ENCODE measurements at regions not wholly inside any gene's neighbourhood (a gene's known extent, or its start where the extent isn't known, plus 50 kb on each side); places are given as distances from the start of the nearest gene placed in this dataset.

DNA sequence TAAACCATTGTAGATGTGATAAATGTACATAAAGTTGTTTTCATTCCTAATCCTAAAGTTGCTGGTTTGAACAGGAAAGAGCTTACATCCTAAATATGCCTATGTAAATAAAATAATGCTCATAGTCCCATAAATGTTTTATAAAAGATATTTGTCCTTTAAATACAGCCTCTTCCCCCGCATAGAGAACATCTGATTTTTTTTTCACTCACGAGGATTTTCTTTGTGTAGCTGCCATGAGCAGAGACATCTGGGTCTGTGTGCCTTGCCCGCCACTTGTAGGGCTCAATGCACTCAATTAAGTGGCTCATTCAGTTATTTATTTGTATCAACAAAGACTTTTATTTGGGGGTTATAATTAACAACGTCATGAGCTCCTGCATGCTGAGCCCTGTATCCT lies 72.8 kb downstream of the SOWAHC start:
- H3K27ac ChIP-seq (ENCODE audit: low read depth in 1 of 2, low read length in 1 of 2), result no peak overlapping the region

GRCh38 chr2:109689182-109689930 lies 75.2 kb downstream of the SOWAHC start:
- no peaks in the 10 kb centered on the region for H3K36me3 ChIP-seq (ENCODE audit: control insufficient read depth in 4 of 4, insufficient read depth in 4 of 4, low read length in 4 of 4)
- peak in 2 of 3 donors; percentile 90 to 96 for DNase-seq
- 85 to 89% methylated on average over 5 of the region's 5 CpGs for WGBS, 2 donors
- no peaks in the 10 kb centered on the region for H3K27me3 ChIP-seq (ENCODE audit: control insufficient read depth in 3 of 3, insufficient read depth in 3 of 3, low read length in 2 of 3)
- H3K9me3 ChIP-seq (ENCODE audit: control insufficient read depth in 4 of 4, insufficient read depth in 3 of 4, low read length in 3 of 4), result no peaks in the 10 kb centered on the region
- no peak for ATAC-seq (ENCODE audit: insufficient read depth, low FRiP score)
- no peak overlapping the region for H3K9ac ChIP-seq (ENCODE audit: insufficient read depth in 1 of 2, low read length in 2 of 2)
- H3K27ac ChIP-seq (ENCODE audit: low read depth in 1 of 2, low read length in 1 of 2), result peak overlapping the region in 1 of 2 donors; percentile 40
- H3K4me1 ChIP-seq (ENCODE audit: control insufficient read depth in 5 of 5, insufficient read depth in 5 of 5, low read length in 5 of 5), result peaks cover 11 to 44% (median 25%) of the 10 kb centered on the region in 5 donors
- TF ChIP-seq, protein P1, sequence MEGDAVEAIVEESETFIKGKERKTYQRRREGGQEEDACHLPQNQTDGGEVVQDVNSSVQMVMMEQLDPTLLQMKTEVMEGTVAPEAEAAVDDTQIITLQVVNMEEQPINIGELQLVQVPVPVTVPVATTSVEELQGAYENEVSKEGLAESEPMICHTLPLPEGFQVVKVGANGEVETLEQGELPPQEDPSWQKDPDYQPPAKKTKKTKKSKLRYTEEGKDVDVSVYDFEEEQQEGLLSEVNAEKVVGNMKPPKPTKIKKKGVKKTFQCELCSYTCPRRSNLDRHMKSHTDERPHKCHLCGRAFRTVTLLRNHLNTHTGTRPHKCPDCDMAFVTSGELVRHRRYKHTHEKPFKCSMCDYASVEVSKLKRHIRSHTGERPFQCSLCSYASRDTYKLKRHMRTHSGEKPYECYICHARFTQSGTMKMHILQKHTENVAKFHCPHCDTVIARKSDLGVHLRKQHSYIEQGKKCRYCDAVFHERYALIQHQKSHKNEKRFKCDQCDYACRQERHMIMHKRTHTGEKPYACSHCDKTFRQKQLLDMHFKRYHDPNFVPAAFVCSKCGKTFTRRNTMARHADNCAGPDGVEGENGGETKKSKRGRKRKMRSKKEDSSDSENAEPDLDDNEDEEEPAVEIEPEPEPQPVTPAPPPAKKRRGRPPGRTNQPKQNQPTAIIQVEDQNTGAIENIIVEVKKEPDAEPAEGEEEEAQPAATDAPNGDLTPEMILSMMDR (IDR thresholded peaks at IDR 0.05; ENCODE audit: control extremely low read depth, extremely low read depth), result no peak
- no peak overlapping the region for H3K4me3 ChIP-seq

More for the DNA sequence above, 72.8 kb downstream of the SOWAHC start:
- Histone ChIP-seq H3K36me3 (ENCODE audit: control insufficient read depth in 4 of 4, insufficient read depth in 4 of 4, low read length in 4 of 4) (no peaks in the 10 kb centered on the region), H3K9me3 (ENCODE audit: control insufficient read depth in 4 of 4, insufficient read depth in 3 of 4, low read length in 3 of 4) (no peaks in the 10 kb centered on the region), H3K27me3 (ENCODE audit: control insufficient read depth in 3 of 3, insufficient read depth in 3 of 3, low read length in 2 of 3) (no peaks in the 10 kb centered on the region), H3K4me1 (ENCODE audit: control insufficient read depth in 5 of 5, insufficient read depth in 5 of 5, low read length in 5 of 5) (peaks cover 5 to 41% (median 23%) of the 10 kb centered on the region in 5 donors), H3K4me3 (no peak overlapping the region), H3K9ac (ENCODE audit: insufficient read depth in 1 of 2, low read length in 2 of 2) (no peak overlapping the region)
- TF ChIP-seq, protein P1 (IDR thresholded peaks at IDR 0.05; ENCODE audit: control extremely low read depth, extremely low read depth), result no peak
- 81 to 90% methylated on average over 4 of the region's 4 CpGs for WGBS, 2 donors
- no peak for ATAC-seq (ENCODE audit: insufficient read depth, low FRiP score)
- DNase-seq, result peak in 2 of 3 donors; percentile 52 to 53

- Histone ChIP-seq H3K4me1 (ENCODE audit: control insufficient read depth in 5 of 5, insufficient read depth in 5 of 5, low read length in 5 of 5) (peaks cover 11 to 44% (median 25%) of the 10 kb centered on the region in 5 donors), H3K36me3 (ENCODE audit: control insufficient read depth in 4 of 4, insufficient read depth in 4 of 4, low read length in 4 of 4) (no peaks in the 10 kb centered on the region), H3K9ac (ENCODE audit: insufficient read depth in 1 of 2, low read length in 2 of 2) (no peak overlapping the region), H3K4me3 (no peak overlapping the region), H3K9me3 (ENCODE audit: control insufficient read depth in 4 of 4, insufficient read depth in 3 of 4, low read length in 3 of 4) (no peaks in the 10 kb centered on the region), H3K27me3 (ENCODE audit: control insufficient read depth in 3 of 3, insufficient read depth in 3 of 3, low read length in 2 of 3) (no peaks in the 10 kb centered on the region), H3K27ac (ENCODE audit: low read depth in 1 of 2, low read length in 1 of 2) (peak overlapping the region in 1 of 2 donors; percentile 64)
- DNase-seq, result no peak
- 90 to 98% methylated on average over 9 of the region's 9 CpGs for WGBS, 2 donors
- no peak for ATAC-seq (ENCODE audit: insufficient read depth, low FRiP score)
- TF ChIP-seq, protein P1 (IDR thresholded peaks at IDR 0.05; ENCODE audit: control extremely low read depth, extremely low read depth), result no peak
Observed at GRCh38 chr2:109689973-109690372, 75.8 kb downstream of the SOWAHC start.

Measured in lung (tissue), 11 donors.